H1 (cell line): ENCODE measurements at regions not wholly inside any gene's neighbourhood (a gene's known extent, or its start where the extent isn't known, plus 50 kb on each side); places are given as distances from the start of the nearest gene placed in this dataset.

Experiments
- EP300 ChIP-seq, 2 experiments: IDR thresholded peaks; 1 replicate in 1 of 2; 2 replicates in 1 of 2; pipeline ENCODE4 v1.6.1; 2011 to 2012; ENCODE audit warnings: low read depth in 2 of 2, low read length in 2 of 2, mild to moderate bottlenecking in 2 of 2, borderline replicate concordance in 1 of 2, inconsistent platforms in 1 of 2, moderate library complexity in 1 of 2
- EZH2 ChIP-seq: fragments of 200-600 bp; sonication (generic); IDR thresholded peaks from 2 replicates; pipeline ENCODE4 v1.7.1; 2012; ENCODE audit warnings: low read depth, mild to moderate bottlenecking, moderate library complexity, low read length, inconsistent platforms; ENCODE audit not compliant: severe bottlenecking
- MAX ChIP-seq: IDR thresholded peaks from 2 replicates; pipeline ENCODE4 v1.6.1; 2012; ENCODE audit warnings: inconsistent platforms
- POLR2A ChIP-seq, 2 experiments: IDR thresholded peaks; 1 replicate in 1 of 2; 2 replicates in 1 of 2; pipeline ENCODE4 v1.6.1; 2011; ENCODE audit warnings: low read depth in 2 of 2, low read length in 2 of 2, mild to moderate bottlenecking in 2 of 2; ENCODE audit errors: control extremely low read depth in 1 of 2
- RAD21 ChIP-seq, 2 experiments: IDR thresholded peaks in 1 of 2; conservative IDR thresholded peaks in 1 of 2; 2 replicates each; pipeline ENCODE4 v1.6.1; 2011; ENCODE audit warnings: low read depth in 2 of 2, low read length in 2 of 2, improper control_type of control experiment in 1 of 2, inconsistent platforms in 1 of 2, mild to moderate bottlenecking in 1 of 2, moderate library complexity in 1 of 2
- TF ChIP-seq, protein P1 (sequence below): IDR thresholded peaks from 2 replicates; pipeline ENCODE4 v1.6.1; 2011; ENCODE audit warnings: low read depth, mild to moderate bottlenecking, low read length; ENCODE audit not compliant: insufficient read depth
- TF ChIP-seq, protein P2 (sequence below), 3 experiments: IDR thresholded peaks; 1 replicate in 2 of 3; 2 replicates in 1 of 3; pipeline versions ENCODE4 v1.5.1 to v1.6.1; 2011; ENCODE audit warnings: low read length in 3 of 3, mild to moderate bottlenecking in 3 of 3, inconsistent platforms in 2 of 3, low read depth in 1 of 3, moderate library complexity in 1 of 3; ENCODE audit not compliant: insufficient read depth in 1 of 3; ENCODE audit errors: control extremely low read depth in 1 of 3

DNA sequence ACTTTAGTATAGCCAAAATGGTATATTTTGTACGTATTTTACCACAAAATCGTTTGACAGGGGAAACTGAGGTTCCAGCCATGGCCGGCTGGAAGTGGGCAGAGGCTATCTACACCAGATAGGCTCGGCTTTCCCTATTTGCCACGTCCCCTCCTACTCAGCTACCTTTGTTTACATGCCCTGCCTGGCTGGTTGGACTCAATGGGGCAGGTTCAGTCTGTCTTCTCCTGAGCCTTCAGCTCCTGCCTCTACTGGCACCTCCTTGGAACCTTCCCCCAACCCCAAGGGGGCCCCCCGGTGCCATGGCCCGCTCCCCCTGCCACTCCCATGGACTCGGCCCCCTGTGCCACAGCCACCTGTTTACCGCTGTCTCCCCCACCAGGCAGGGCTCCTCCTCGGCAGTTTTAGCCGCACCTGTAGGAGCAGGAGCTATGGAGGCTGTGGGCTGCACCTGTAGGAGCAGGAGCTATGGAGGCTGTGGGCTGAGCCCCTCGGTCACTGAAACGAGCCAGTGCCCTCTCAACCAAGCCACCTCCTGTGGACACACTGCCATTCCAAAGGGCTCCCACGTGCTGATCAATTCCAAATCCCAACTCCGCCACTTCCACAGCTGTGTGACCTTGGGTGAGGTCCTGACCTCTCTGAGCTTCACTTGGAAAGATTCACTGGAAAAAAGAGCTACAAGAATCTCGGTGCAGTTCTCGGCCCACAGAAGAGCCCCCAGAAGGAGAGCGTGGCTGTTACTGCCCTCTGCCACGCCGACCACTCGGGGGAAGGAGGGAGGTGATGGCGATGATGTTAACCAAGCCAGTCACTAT lies 62.2 kb downstream of the NCOR2 start:
- no peak for TF ChIP-seq RAD21 (IDR thresholded peaks at IDR 0.05 in 1 of 2, conservative IDR thresholded peaks at IDR 0.05 in 1 of 2; ENCODE audit: low read depth in 2 of 2, low read length in 2 of 2)
- TF ChIP-seq, protein P1, sequence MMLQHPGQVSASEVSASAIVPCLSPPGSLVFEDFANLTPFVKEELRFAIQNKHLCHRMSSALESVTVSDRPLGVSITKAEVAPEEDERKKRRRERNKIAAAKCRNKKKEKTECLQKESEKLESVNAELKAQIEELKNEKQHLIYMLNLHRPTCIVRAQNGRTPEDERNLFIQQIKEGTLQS: no peak
- TF ChIP-seq POLR2A (IDR thresholded peaks at IDR 0.05; ENCODE audit: control extremely low read depth in 1 of 2, low read depth in 2 of 2, low read length in 2 of 2): no peak
- no peak for TF ChIP-seq EZH2
- no peak for TF ChIP-seq EP300 (IDR thresholded peaks at IDR 0.05; ENCODE audit: borderline replicate concordance in 1 of 2, low read depth in 2 of 2, low read length in 2 of 2)
- TF ChIP-seq, protein P2, sequence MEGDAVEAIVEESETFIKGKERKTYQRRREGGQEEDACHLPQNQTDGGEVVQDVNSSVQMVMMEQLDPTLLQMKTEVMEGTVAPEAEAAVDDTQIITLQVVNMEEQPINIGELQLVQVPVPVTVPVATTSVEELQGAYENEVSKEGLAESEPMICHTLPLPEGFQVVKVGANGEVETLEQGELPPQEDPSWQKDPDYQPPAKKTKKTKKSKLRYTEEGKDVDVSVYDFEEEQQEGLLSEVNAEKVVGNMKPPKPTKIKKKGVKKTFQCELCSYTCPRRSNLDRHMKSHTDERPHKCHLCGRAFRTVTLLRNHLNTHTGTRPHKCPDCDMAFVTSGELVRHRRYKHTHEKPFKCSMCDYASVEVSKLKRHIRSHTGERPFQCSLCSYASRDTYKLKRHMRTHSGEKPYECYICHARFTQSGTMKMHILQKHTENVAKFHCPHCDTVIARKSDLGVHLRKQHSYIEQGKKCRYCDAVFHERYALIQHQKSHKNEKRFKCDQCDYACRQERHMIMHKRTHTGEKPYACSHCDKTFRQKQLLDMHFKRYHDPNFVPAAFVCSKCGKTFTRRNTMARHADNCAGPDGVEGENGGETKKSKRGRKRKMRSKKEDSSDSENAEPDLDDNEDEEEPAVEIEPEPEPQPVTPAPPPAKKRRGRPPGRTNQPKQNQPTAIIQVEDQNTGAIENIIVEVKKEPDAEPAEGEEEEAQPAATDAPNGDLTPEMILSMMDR (IDR thresholded peaks at IDR 0.05; ENCODE audit: control extremely low read depth in 1 of 3, insufficient read depth in 1 of 3, low read depth in 1 of 3, low read length in 3 of 3): no peak
- TF ChIP-seq MAX: no peak
